IPS-15b (cell line): ENCODE measurements at regions not wholly inside any gene's neighbourhood (a gene's known extent, or its start where the extent isn't known, plus 50 kb on each side); places are given as distances from the start of the nearest gene placed in this dataset.

ENCODE experiments used
- H3K27me3 ChIP-seq: one replicate; pipeline ENCODE4 v1.6.1; 2013; ENCODE audit warnings: low read length; ENCODE audit not compliant: control insufficient read depth, insufficient read depth
- H3K36me3 ChIP-seq: one replicate; pipeline ENCODE4 v1.6.1; 2013; ENCODE audit warnings: low read length; ENCODE audit not compliant: control insufficient read depth, insufficient read depth
- H3K4me1 ChIP-seq: one replicate; pipeline ENCODE4 v1.6.1; 2013; ENCODE audit warnings: mild to moderate bottlenecking, low read length; ENCODE audit not compliant: control insufficient read depth, insufficient read depth
- H3K4me3 ChIP-seq: one replicate; pipeline ENCODE4 v1.5.1; 2013; ENCODE audit warnings: low read depth, low read length
- H3K9ac ChIP-seq: one replicate; pipeline ENCODE4 v1.6.1; 2013; ENCODE audit warnings: low read depth, mild to moderate bottlenecking, low read length
- H3K9me3 ChIP-seq: one replicate; pipeline ENCODE4 v1.6.1; 2013; ENCODE audit warnings: mild to moderate bottlenecking, low read length; ENCODE audit not compliant: control insufficient read depth, insufficient read depth

DNA sequence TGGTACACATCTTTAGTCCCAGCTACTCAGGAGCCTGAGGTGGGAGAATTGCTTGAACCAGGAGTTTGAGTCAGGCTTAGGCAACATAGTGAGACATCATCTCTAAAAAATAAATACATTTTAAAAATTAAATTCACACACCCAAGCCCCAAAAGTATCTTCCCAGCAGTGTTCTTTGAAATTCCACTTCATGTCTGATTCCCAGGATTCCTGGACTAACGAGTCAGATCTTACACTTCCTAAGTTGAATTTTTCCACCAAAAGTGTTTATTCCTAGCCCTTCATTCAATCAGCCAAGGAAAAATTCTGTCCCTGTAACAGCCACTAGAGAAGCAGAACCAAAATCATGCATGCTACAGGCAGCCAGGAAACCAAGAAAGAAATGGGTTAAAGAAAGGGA lies 970.9 kb downstream of the EFNA5 start:
- Histone ChIP-seq H3K4me1 (no peaks in the 10 kb centered on the region), H3K4me3 (no peak overlapping the region), H3K9me3 (no peaks in the 10 kb centered on the region), H3K27me3 (no peaks in the 10 kb centered on the region), H3K9ac (no peak overlapping the region), H3K36me3 (no peaks in the 10 kb centered on the region)

DNA sequence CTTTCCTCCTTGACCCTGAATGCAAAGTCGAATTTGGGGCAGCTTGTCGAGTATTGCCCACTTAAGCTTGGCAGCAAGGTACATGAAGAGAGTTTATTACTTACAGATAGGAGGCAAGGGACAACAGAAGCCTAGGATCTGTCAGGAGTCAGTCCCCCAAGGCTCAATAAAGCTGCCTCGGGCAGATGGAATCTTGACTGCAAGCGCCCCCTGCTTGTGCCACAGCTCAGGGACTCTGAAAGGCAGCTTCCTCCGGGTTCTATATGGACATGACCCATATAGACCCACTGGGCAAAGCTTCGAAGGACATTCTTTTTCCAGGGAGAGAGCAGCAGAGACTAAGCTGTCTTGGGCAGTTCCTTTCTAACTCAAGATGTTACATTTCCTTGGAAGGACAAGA lies 971.5 kb downstream of the EFNA5 start:
- H3K27me3 ChIP-seq: no peaks in the 10 kb centered on the region
- no peaks in the 10 kb centered on the region for H3K9me3 ChIP-seq
- no peak overlapping the region for H3K4me3 ChIP-seq
- H3K36me3 ChIP-seq: no peaks in the 10 kb centered on the region
- no peaks in the 10 kb centered on the region for H3K4me1 ChIP-seq
- H3K9ac ChIP-seq: no peak overlapping the region

DNA sequence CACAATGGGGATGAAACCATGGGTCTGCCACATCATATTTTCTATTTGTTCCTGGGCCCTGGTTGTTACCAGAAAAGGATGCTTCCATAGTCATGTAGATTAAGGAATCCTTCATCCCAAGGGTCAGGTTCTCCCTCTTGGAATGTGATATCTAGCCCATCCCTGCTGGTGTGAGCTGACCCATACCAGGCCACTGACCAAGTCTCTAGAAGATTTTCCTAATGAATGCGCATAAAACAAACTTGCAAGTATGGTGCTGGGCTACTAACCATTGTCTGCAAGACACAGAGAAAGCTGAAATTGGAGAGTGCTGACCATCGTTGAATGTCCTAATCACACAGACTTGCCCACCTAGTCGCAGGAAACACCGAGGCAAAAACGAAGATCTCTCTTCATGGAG lies 972.6 kb downstream of the EFNA5 start:
- H3K27me3 ChIP-seq: no peaks in the 10 kb centered on the region
- H3K4me1 ChIP-seq: no peaks in the 10 kb centered on the region
- no peaks in the 10 kb centered on the region for H3K36me3 ChIP-seq
- H3K4me3 ChIP-seq: no peak overlapping the region
- H3K9ac ChIP-seq: no peak overlapping the region
- no peaks in the 10 kb centered on the region for H3K9me3 ChIP-seq

DNA sequence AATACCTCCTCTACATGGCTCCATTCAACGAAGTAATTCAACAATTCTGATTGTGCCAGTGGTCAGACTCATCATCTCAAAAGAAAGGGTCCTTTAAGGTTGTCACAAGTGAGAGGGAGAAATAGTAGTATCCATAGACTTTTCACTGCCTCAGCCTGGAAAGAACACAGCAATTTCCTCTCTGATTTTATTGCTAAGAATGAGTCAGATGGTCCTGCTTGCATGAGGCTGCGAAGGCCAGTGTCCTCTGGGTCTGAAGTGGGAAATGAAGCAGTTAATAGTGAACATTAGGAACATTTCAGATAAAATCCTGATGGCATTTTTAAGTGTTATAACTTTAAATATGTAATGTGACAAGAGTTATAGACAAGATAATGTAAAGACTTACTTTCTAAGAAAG lies 979.0 kb downstream of the EFNA5 start:
- no peaks in the 10 kb centered on the region for H3K4me1 ChIP-seq
- no peaks in the 10 kb centered on the region for H3K36me3 ChIP-seq
- no peaks in the 10 kb centered on the region for H3K27me3 ChIP-seq
- no peak overlapping the region for H3K4me3 ChIP-seq
- no peak overlapping the region for H3K9ac ChIP-seq
- no peaks in the 10 kb centered on the region for H3K9me3 ChIP-seq

DNA sequence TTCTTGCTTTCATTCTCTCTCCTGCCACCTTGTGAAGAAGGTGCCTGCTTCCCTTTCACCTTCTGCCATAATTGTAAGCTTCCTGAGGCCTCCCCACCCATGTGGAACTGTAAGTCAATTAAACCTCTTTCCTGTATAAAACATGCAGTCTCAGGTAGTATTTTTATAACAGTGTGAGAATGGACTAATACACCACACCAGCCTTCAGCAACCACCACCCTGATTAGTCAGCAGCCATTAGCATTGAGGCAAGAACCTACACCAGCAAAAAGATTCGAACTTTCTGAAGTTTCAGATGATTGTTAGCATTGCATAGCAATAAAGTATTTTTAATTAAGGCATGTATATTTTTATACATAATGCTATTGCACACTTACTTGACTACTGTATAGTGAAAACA lies 980.2 kb downstream of the EFNA5 start:
- no peaks in the 10 kb centered on the region for H3K4me1 ChIP-seq
- no peaks in the 10 kb centered on the region for H3K36me3 ChIP-seq
- H3K9me3 ChIP-seq: no peaks in the 10 kb centered on the region
- no peaks in the 10 kb centered on the region for H3K27me3 ChIP-seq
- no peak overlapping the region for H3K9ac ChIP-seq
- no peak overlapping the region for H3K4me3 ChIP-seq

DNA sequence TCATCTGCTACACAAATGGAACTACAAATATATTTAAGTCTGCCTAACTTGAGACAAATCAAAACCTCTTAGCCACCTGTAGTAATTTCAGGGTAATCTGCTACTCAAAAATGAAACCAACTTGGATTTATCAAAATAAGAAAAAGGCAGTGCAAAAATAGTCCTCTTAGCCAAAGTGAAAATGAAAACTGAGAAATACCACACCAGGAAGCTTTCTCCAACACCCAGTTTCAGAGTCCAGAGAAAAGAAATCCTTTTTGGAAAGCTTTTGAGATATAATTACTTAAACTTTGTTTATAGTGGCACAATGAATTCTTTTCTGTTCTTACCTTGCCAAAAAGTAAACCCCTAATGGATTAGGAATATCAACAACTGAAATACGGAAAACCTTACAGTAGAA lies 990.4 kb downstream of the EFNA5 start:
- H3K9ac ChIP-seq: no peak overlapping the region
- H3K27me3 ChIP-seq: no peaks in the 10 kb centered on the region
- peaks cover 2% of the 10 kb centered on the region for H3K36me3 ChIP-seq
- no peaks in the 10 kb centered on the region for H3K9me3 ChIP-seq
- H3K4me1 ChIP-seq: no peaks in the 10 kb centered on the region
- H3K4me3 ChIP-seq: no peak overlapping the region

DNA sequence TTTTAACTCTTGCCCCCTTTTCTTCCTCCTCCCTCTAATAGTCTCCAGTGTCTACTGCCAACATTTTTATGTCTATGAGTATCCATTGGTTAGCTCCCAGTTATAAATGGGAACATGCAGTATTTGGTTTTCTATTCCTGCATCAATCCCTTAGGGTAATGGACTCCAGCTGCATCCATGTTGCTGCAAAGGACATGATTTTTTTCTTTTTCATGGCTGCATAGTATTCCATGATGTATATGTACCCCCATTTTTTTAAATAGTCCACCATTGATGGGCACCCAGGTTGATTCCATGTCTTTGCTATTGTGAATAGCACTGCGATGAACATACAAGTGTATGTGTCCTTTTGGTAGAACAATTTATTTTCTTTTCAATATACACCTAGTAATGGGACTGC lies 993.7 kb downstream of the EFNA5 start:
- Histone ChIP-seq H3K4me3 (no peak overlapping the region), H3K9ac (no peak overlapping the region), H3K27me3 (no peaks in the 10 kb centered on the region), H3K36me3 (peaks cover 2% of the 10 kb centered on the region), H3K4me1 (no peaks in the 10 kb centered on the region), H3K9me3 (no peaks in the 10 kb centered on the region)

DNA sequence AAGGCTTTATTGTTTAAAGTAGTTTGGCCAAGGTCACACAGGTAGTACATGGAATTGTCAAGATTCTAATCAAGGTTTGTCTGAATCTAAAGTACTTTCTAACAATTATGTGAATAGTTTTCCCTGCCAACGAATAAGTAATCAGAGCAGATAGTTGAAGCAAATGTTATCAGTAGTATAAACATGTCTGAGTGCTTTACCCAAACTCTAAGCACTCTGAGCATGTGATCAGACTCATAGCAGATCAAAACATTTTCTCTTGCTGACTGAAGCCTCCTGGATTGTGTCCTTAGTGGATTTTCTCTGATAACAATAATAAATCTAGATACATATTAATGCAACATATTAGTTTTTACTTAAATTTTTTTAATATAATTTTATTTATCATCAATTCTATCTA lies 995.0 kb downstream of the EFNA5 start:
- no peak overlapping the region for H3K9ac ChIP-seq
- peaks cover 2% of the 10 kb centered on the region for H3K36me3 ChIP-seq
- H3K9me3 ChIP-seq: no peaks in the 10 kb centered on the region
- H3K4me3 ChIP-seq: no peak overlapping the region
- no peaks in the 10 kb centered on the region for H3K4me1 ChIP-seq
- H3K27me3 ChIP-seq: no peaks in the 10 kb centered on the region

DNA sequence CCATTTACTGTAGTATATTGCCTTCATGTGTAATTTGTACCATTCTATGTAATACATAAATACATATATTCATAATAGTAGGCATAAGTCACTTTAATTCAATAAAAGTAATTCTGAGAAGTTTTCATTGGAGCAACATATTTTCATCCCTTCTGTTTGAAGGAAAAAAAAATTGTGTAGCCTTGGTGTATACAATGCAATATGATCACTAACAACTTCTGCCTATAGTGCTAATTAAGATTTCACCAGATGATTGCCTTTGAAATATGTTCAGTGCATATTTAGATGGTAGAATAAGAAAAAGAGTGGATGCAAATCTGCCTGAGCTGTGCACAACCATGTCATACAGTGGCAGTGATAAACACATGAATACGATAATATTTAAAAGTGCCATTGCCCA lies 996.8 kb downstream of the EFNA5 start:
- Histone ChIP-seq H3K4me1 (no peaks in the 10 kb centered on the region), H3K9me3 (no peaks in the 10 kb centered on the region), H3K36me3 (no peaks in the 10 kb centered on the region), H3K9ac (no peak overlapping the region), H3K4me3 (no peak overlapping the region), H3K27me3 (no peaks in the 10 kb centered on the region)

DNA sequence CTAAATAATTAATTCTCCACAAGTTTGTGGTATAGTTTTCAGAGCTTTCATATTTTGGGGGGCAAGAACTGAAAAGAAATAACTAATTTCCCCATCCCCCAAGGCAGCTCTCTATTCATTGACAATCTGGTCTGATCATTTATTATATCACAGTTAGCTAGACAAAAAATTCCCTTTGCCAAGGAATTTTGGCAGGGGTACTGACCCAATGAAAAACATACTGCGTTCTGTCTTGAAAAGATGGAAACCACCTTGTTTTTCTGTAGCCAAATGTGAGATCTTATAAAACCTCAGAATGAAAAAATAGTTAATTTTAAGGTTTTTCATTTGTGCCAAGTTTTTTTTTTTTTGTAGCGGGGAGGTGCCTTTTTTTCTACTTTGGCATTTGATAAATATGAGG lies 1008.9 kb downstream of the EFNA5 start:
- Histone ChIP-seq H3K9ac (no peak overlapping the region), H3K36me3 (no peaks in the 10 kb centered on the region)

DNA sequence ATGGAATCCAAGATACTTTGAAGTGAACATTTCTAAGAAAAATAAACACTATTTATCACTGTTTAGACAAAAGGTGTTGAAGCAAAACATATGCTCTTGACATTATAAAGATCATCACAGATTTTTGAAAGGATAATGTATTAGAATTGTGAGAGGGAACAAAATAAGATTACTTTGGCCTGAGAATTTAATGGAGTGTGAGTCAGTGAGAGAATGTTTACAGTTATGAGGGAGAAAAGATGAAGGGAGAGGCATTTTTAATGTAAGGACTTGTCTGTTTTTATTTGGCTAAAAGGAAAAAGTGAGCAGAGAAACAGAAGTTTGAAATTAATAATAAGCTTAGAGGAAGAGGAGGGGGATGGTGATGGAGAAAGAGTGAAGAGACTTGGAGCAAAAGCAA lies 1010.1 kb downstream of the EFNA5 start:
- Histone ChIP-seq H3K9ac (no peak overlapping the region), H3K36me3 (no peaks in the 10 kb centered on the region), H3K4me1 (no peaks in the 10 kb centered on the region), H3K4me3 (no peak overlapping the region), H3K27me3 (no peaks in the 10 kb centered on the region), H3K9me3 (no peaks in the 10 kb centered on the region)

More for the DNA sequence above, 1008.9 kb downstream of the EFNA5 start:
- no peaks in the 10 kb centered on the region for H3K4me1 ChIP-seq
- H3K27me3 ChIP-seq: no peaks in the 10 kb centered on the region
- H3K4me3 ChIP-seq: no peak overlapping the region
- H3K9me3 ChIP-seq: no peaks in the 10 kb centered on the region

DNA sequence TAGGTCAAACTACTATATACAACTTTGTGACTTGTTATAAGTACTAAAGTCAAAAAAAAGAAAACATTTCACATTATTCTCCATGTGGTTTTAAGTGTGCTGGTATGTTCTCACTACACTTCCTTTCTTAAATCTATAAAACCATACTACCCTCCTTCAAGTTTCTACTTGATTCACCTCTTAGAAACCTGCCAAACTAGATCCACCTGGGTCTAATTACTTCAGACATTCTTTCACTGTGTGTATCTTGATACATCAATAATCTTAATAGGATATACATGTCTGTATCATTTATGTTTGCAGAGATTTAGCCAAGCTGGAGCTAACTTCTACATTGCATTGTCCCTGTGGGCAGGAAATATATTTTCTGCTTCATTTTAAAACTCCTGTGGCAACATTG lies 1012.6 kb downstream of the EFNA5 start:
- H3K4me3 ChIP-seq: no peak overlapping the region
- H3K36me3 ChIP-seq: no peaks in the 10 kb centered on the region
- H3K27me3 ChIP-seq: no peaks in the 10 kb centered on the region
- no peaks in the 10 kb centered on the region for H3K4me1 ChIP-seq
- no peaks in the 10 kb centered on the region for H3K9me3 ChIP-seq
- no peak overlapping the region for H3K9ac ChIP-seq

DNA sequence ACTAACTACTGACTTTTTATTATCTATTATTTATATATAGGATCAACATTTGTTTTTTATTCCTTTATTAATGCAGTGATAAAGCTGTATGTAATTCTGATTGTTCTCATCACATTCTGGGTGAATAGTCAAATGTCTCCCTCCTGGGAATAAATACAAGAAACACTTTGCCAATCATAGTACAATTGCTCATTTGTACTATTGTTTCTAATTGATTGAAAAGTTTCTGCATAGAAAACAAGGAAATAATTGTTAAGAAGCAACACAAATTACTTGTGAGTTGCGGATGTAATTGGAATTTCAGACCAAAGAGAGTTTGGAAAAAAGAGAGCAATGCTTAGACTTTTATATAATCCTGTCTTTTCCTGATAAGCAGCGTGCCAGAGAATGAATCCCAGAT lies 1013.9 kb downstream of the EFNA5 start:
- Histone ChIP-seq H3K9ac (no peak overlapping the region), H3K9me3 (no peaks in the 10 kb centered on the region), H3K4me1 (no peaks in the 10 kb centered on the region), H3K4me3 (no peak overlapping the region), H3K36me3 (no peaks in the 10 kb centered on the region), H3K27me3 (no peaks in the 10 kb centered on the region)
